PC-9 (cell line): ENCODE measurements at regions not wholly inside any gene's neighbourhood (a gene's known extent, or its start where the extent isn't known, plus 50 kb on each side); places are given as distances from the start of the nearest gene placed in this dataset.

Experiments used
- BruUV-seq: library from RNA; stranded (reverse); fragments of 400-500 nt; replicated peaks from 2 replicates; lab custom pipeline; 2021; lab: Mats Ljungman, UMichigan
- CTCF ChIA-PET: fragments of 300-600 bp; sonication (Branson Sonifier 250); formaldehyde crosslinking; loops from one replicate; lab custom pipeline; 2022; ENCODE audit warnings: antibody characterized with exemption; lab: Charles Lee
- POLR2A ChIA-PET: fragments of 300-600 bp; sonication (Branson Sonifier 250); formaldehyde crosslinking; loops from one replicate; lab custom pipeline; 2022; ENCODE audit warnings: antibody characterized with exemption; ENCODE audit not compliant: unreplicated experiment; lab: Charles Lee
- DNase-seq, 2 experiments: peaks; one replicate each; pipeline versions ENCODE4 v3.0.0 to v3.0.0-alpha.2; 2015 to 2022; ENCODE audit warnings: mixed read lengths in 1 of 2
- H2AFZ ChIP-seq: fragments of 200-600 bp; sonication (generic); 2 replicates; pipeline ENCODE4 v1.8.1; 2017; ENCODE audit warnings: antibody characterized with exemption
- H3F3A ChIP-seq: fragments of 200-600 bp; sonication (generic); 2 replicates; pipeline ENCODE4 v1.8.1; 2017; ENCODE audit warnings: antibody characterized with exemption, mild to moderate bottlenecking, low read depth; ENCODE audit not compliant: insufficient read depth
- H3K27ac ChIP-seq: fragments of 200-600 bp; sonication (generic); 2 replicates; pipeline ENCODE4 v1.6.1; 2016; ENCODE audit warnings: mixed run types
- H3K27me3 ChIP-seq: fragments of 200-600 bp; sonication (generic); 2 replicates; pipeline ENCODE4 v1.6.1; 2016; ENCODE audit warnings: low read depth, mixed run types; ENCODE audit not compliant: insufficient read depth
- H3K36me3 ChIP-seq: fragments of 200-600 bp; sonication (generic); 2 replicates; pipeline ENCODE4 v1.6.1; 2016; ENCODE audit warnings: low read depth, mixed run types
- H3K4me1 ChIP-seq: fragments of 200-600 bp; sonication (generic); replicated peaks from 2 replicates; pipeline ENCODE4 v1.6.1; 2016; ENCODE audit warnings: mixed run types; ENCODE audit not compliant: insufficient read depth
- H3K4me2 ChIP-seq: fragments of 200-600 bp; sonication (generic); 2 replicates; pipeline ENCODE4 v1.6.1; 2017; ENCODE audit warnings: mixed run types
- H3K4me3 ChIP-seq: fragments of 200-600 bp; sonication (generic); 2 replicates; pipeline ENCODE4 v1.6.1; 2016; ENCODE audit warnings: mixed run types
- H3K79me2 ChIP-seq: fragments of 200-600 bp; sonication (generic); 2 replicates; pipeline ENCODE4 v1.6.1; 2017; ENCODE audit warnings: low read depth, mixed run types
- H3K9me2 ChIP-seq: fragments of 200-600 bp; sonication (generic); 2 replicates; pipeline ENCODE4 v1.8.1; 2017; ENCODE audit warnings: mild to moderate bottlenecking; ENCODE audit not compliant: insufficient read depth
- H3K9me3 ChIP-seq: fragments of 200-600 bp; sonication (generic); 2 replicates; pipeline ENCODE4 v1.8.1; 2016; ENCODE audit warnings: low read depth; ENCODE audit not compliant: insufficient read depth
- H4K20me1 ChIP-seq: fragments of 200-600 bp; sonication (generic); 2 replicates; pipeline ENCODE4 v1.8.1; 2017; ENCODE audit not compliant: insufficient read depth
- CTCF ChIP-seq: fragments of 200-600 bp; sonication (generic); conservative IDR thresholded peaks from 2 replicates; pipeline ENCODE4 v1.6.1; 2017; ENCODE audit warnings: mixed run types, antibody characterized with exemption, mild to moderate bottlenecking, moderate library complexity
- EZH2 ChIP-seq: fragments of 200-600 bp; sonication (generic); IDR thresholded peaks from 2 replicates; pipeline ENCODE4 v1.8.0; 2017; ENCODE audit warnings: antibody characterized with exemption, low read depth
- intact Hi-C: fragments of 100-400 bp; cut with micrococcal nuclease; formaldehyde crosslinking; loops from one replicate; pipeline ENCODE4 v1.10.0; 2022; ENCODE audit not compliant: unreplicated experiment

GRCh38 chr12:130104571-130105106 is 57.6 kb upstream of the FZD10 start:
- DNase-seq: no peak
- CTCF ChIA-PET: no interaction called here

GRCh38 chr12:130109062-130109945 is 53.0 kb upstream of the FZD10 start:
- intact Hi-C loops: no loop called here
- Histone ChIP-seq H3K36me3 (no peaks in the 10 kb centered on the region), H3K4me3 (no peak overlapping the region), H3K4me1 (no peaks in the 10 kb centered on the region), H4K20me1 (no peaks in the 10 kb centered on the region), H3K4me2 (no peak overlapping the region), H3K27ac (no peak overlapping the region), H2AFZ (no peak overlapping the region), H3K9me3 (no peaks in the 10 kb centered on the region), H3K27me3 (peaks cover 89% of the 10 kb centered on the region), H3K9me2 (no peaks in the 10 kb centered on the region), H3K79me2 (no peaks in the 10 kb centered on the region), H3F3A (no peaks in the 10 kb centered on the region)
- no TSS peak for BruUV-seq
- ChIA-PET POLR2A (no interaction called here), CTCF (no interaction called here)
- no peak for DNase-seq
- no peak for TF ChIP-seq EZH2
- no peak for TF ChIP-seq CTCF

More at GRCh38 chr12:130104571-130105106, 57.6 kb upstream of the FZD10 start:
- H3F3A ChIP-seq: no peaks in the 10 kb centered on the region
- no peak overlapping the region for H3K4me2 ChIP-seq
- no TSS peak for BruUV-seq
- H4K20me1 ChIP-seq: no peaks in the 10 kb centered on the region
- H2AFZ ChIP-seq: no peak overlapping the region
- no peaks in the 10 kb centered on the region for H3K79me2 ChIP-seq
- H3K27me3 ChIP-seq: peaks cover 62% of the 10 kb centered on the region
- no peaks in the 10 kb centered on the region for H3K36me3 ChIP-seq
- TF ChIP-seq EZH2 (no peak), CTCF (no peak)
- POLR2A ChIA-PET: no interaction called here
- no peak overlapping the region for H3K4me3 ChIP-seq
- no peak overlapping the region for H3K27ac ChIP-seq
- no peaks in the 10 kb centered on the region for H3K9me3 ChIP-seq
- intact Hi-C loops: no loop called here
- H3K9me2 ChIP-seq: no peaks in the 10 kb centered on the region
- no peaks in the 10 kb centered on the region for H3K4me1 ChIP-seq

- Histone ChIP-seq H3K9me3 (no peaks in the 10 kb centered on the region), H3K4me1 (no peaks in the 10 kb centered on the region), H3K4me3 (no peak overlapping the region), H3F3A (no peaks in the 10 kb centered on the region), H2AFZ (no peak overlapping the region), H3K4me2 (no peak overlapping the region), H4K20me1 (no peaks in the 10 kb centered on the region), H3K27ac (no peak overlapping the region), H3K9me2 (no peaks in the 10 kb centered on the region), H3K27me3 (peaks cover 88% of the 10 kb centered on the region), H3K79me2 (no peaks in the 10 kb centered on the region), H3K36me3 (no peaks in the 10 kb centered on the region)
- no TSS peak for BruUV-seq
- intact Hi-C loops: no loop called here
- CTCF ChIA-PET: no interaction called here
- DNase-seq: no peak
- POLR2A ChIA-PET: no interaction called here
- no peak for TF ChIP-seq CTCF
- TF ChIP-seq EZH2: no peak
Observed at GRCh38 chr12:130110914-130111313, 51.4 kb upstream of the FZD10 start.
